ENCODE measurements at regions not wholly inside any gene's neighbourhood (a gene's known extent, or its start where the extent isn't known, plus 50 kb on each side); places are given as distances from the start of the nearest gene placed in this dataset.

DNA sequence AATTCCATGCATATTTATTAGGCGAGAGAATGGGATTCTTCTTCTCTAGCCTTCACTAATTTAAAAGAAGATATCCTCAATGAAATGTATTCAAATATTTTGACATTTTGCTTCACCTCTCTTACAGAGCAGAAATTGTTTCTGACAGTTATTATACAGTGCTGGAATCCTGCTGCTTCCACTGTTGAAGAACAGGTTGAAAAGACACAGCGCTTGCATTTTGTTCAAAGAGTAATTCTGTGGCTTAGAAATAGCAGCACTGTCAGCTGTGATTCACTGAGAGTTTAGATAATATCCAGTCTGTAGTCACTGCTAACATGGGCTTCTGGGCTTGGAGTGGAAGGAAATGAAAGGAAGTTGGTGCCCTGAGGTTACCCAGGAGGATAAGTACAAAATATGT is 117.1 kb upstream of the FBXL4 start:
- Histone ChIP-seq H4K20me1 (ENCODE audit: insufficient read depth) (no peaks in the 10 kb centered on the region), H3K79me2 (ENCODE audit: insufficient read depth) (no peaks in the 10 kb centered on the region), H3K9me3 (no peaks in the 10 kb centered on the region), H3K27me3 (ENCODE audit: insufficient read depth) (no peaks in the 10 kb centered on the region), H3K9ac (no peak overlapping the region), H3K4me2 (no peak overlapping the region), H3K4me1 (ENCODE audit: control insufficient read depth in 1 of 2, insufficient read depth in 2 of 2, low read depth in 1 of 2, low read length in 1 of 2) (peaks cover 0 to 2% of the 10 kb centered on the region in 2 experiments; a peak in 2 of 4 replicates), H2AFZ (ENCODE audit: low read depth) (no peak overlapping the region), H3F3A (replicated peaks; ENCODE audit: insufficient read depth) (no peaks in the 10 kb centered on the region), H3K4me3 (ENCODE audit: low read depth in 2 of 2, low read length in 1 of 2) (no peak overlapping the region), H3K36me3 (replicated peaks in 1 of 2; ENCODE audit: control insufficient read depth in 1 of 2, insufficient read depth in 2 of 2, low read length in 1 of 2) (no peaks in the 10 kb centered on the region), H3K27ac (ENCODE audit: low read depth in 2 of 2, low read length in 1 of 2) (no peak overlapping the region), H3K9me2 (no peaks in the 10 kb centered on the region)
- TF ChIP-seq CTCF (IDR thresholded peaks at IDR 0.05), result no peak
- no peak for TF ChIP-seq RAD21 (IDR thresholded peaks at IDR 0.05; ENCODE audit: low read length)
- no peak for TF ChIP-seq FOXJ3 (CRISPR knock-in tag; IDR thresholded peaks at IDR 0.05)
- TF ChIP-seq, protein P1, sequence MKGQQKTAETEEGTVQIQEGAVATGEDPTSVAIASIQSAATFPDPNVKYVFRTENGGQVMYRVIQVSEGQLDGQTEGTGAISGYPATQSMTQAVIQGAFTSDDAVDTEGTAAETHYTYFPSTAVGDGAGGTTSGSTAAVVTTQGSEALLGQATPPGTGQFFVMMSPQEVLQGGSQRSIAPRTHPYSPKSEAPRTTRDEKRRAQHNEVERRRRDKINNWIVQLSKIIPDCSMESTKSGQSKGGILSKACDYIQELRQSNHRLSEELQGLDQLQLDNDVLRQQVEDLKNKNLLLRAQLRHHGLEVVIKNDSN (IDR thresholded peaks at IDR 0.05; ENCODE audit: borderline replicate concordance, low read depth), result no peak
- TF ChIP-seq FOSL2 (IDR thresholded peaks at IDR 0.05; ENCODE audit: borderline replicate concordance, low read depth), result no peak
- no peak for TF ChIP-seq RXRA (IDR thresholded peaks at IDR 0.05; ENCODE audit: borderline replicate concordance, low read depth)
- TF ChIP-seq CHD2 (IDR thresholded peaks at IDR 0.05; ENCODE audit: low read length, partially characterized antibody), result no peak
- no peak for TF ChIP-seq ELF1 (IDR thresholded peaks at IDR 0.05)
- TF ChIP-seq, protein P2, sequence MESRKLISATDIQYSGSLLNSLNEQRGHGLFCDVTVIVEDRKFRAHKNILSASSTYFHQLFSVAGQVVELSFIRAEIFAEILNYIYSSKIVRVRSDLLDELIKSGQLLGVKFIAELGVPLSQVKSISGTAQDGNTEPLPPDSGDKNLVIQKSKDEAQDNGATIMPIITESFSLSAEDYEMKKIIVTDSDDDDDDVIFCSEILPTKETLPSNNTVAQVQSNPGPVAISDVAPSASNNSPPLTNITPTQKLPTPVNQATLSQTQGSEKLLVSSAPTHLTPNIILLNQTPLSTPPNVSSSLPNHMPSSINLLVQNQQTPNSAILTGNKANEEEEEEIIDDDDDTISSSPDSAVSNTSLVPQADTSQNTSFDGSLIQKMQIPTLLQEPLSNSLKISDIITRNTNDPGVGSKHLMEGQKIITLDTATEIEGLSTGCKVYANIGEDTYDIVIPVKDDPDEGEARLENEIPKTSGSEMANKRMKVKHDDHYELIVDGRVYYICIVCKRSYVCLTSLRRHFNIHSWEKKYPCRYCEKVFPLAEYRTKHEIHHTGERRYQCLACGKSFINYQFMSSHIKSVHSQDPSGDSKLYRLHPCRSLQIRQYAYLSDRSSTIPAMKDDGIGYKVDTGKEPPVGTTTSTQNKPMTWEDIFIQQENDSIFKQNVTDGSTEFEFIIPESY (IDR thresholded peaks at IDR 0.05; ENCODE audit: borderline replicate concordance, low read depth), result no peak
- TF ChIP-seq, protein P3, sequence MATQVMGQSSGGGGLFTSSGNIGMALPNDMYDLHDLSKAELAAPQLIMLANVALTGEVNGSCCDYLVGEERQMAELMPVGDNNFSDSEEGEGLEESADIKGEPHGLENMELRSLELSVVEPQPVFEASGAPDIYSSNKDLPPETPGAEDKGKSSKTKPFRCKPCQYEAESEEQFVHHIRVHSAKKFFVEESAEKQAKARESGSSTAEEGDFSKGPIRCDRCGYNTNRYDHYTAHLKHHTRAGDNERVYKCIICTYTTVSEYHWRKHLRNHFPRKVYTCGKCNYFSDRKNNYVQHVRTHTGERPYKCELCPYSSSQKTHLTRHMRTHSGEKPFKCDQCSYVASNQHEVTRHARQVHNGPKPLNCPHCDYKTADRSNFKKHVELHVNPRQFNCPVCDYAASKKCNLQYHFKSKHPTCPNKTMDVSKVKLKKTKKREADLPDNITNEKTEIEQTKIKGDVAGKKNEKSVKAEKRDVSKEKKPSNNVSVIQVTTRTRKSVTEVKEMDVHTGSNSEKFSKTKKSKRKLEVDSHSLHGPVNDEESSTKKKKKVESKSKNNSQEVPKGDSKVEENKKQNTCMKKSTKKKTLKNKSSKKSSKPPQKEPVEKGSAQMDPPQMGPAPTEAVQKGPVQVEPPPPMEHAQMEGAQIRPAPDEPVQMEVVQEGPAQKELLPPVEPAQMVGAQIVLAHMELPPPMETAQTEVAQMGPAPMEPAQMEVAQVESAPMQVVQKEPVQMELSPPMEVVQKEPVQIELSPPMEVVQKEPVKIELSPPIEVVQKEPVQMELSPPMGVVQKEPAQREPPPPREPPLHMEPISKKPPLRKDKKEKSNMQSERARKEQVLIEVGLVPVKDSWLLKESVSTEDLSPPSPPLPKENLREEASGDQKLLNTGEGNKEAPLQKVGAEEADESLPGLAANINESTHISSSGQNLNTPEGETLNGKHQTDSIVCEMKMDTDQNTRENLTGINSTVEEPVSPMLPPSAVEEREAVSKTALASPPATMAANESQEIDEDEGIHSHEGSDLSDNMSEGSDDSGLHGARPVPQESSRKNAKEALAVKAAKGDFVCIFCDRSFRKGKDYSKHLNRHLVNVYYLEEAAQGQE (IDR thresholded peaks at IDR 0.05; ENCODE audit: low read depth, low read length), result no peak
- no peak for TF ChIP-seq EZH2phosphoT487 (IDR thresholded peaks at IDR 0.05; ENCODE audit: borderline replicate concordance, low read depth)
- POLR2A ChIA-PET, result no interaction called here
- CTCF ChIA-PET, result no interaction called here
- 71% methylated on average over 2 of the region's 2 CpGs for WGBS (ENCODE audit: low lambda C conversion rate)
- DNase-seq, result no peak
